ENCODE measurements at regions not wholly inside any gene's neighbourhood (a gene's known extent, or its start where the extent isn't known, plus 50 kb on each side); places are given as distances from the start of the nearest gene placed in this dataset.

- DNase-seq (ENCODE audit: low read depth, low spot score) = no peak
Observed at GRCh38 chr3:28808068-28808467, 459.4 kb upstream of the AZI2 start.

GRCh38 chr3:28816017-28816416 is 464.9 kb upstream of the RBMS3 start:
- DNase-seq (ENCODE audit: low read depth, low spot score) = no peak

GRCh38 chr3:28824316-28824715 is 456.6 kb upstream of the RBMS3 start:
- DNase-seq (ENCODE audit: low read depth, low spot score) = no peak

- DNase-seq (ENCODE audit: low read depth, low spot score) = no peak
Observed at GRCh38 chr3:28826840-28827239, 454.0 kb upstream of the RBMS3 start.

- DNase-seq (ENCODE audit: low read depth, low spot score) = no peak
Observed at GRCh38 chr3:28835249-28835648, 445.6 kb upstream of the RBMS3 start.

- peak; percentile 18 for DNase-seq (ENCODE audit: low read depth, low spot score)
Observed at GRCh38 chr3:28835751-28836150, 445.1 kb upstream of the RBMS3 start.

GRCh38 chr3:28836199-28836598 is 444.7 kb upstream of the RBMS3 start:
- DNase-seq (ENCODE audit: low read depth, low spot score) = peak; percentile 29

- no peak for DNase-seq (ENCODE audit: low read depth, low spot score)
Observed at GRCh38 chr3:28840976-28841376, 439.9 kb upstream of the RBMS3 start.

GRCh38 chr3:28841441-28841840 is 439.4 kb upstream of the RBMS3 start:
- DNase-seq (ENCODE audit: low read depth, low spot score) = no peak

GRCh38 chr3:28844298-28845005 is 436.4 kb upstream of the RBMS3 start:
- no peak for DNase-seq (ENCODE audit: low read depth, low spot score)

GRCh38 chr3:28845006-28845324 is 435.9 kb upstream of the RBMS3 start:
- no peak for DNase-seq (ENCODE audit: low read depth, low spot score)

- peak; percentile 35 for DNase-seq (ENCODE audit: low read depth, low spot score)
Observed at GRCh38 chr3:28846971-28847478, 433.8 kb upstream of the RBMS3 start.

GRCh38 chr3:28847736-28848135 is 433.1 kb upstream of the RBMS3 start:
- no peak for DNase-seq (ENCODE audit: low read depth, low spot score)

GRCh38 chr3:28850186-28850585 is 430.7 kb upstream of the RBMS3 start:
- peak; percentile 3 for DNase-seq (ENCODE audit: low read depth, low spot score)

- no peak for DNase-seq (ENCODE audit: low read depth, low spot score)
Observed at GRCh38 chr3:28853830-28854229, 427.0 kb upstream of the RBMS3 start.

GRCh38 chr3:28856796-28857195 is 424.1 kb upstream of the RBMS3 start:
- DNase-seq (ENCODE audit: low read depth, low spot score) = no peak

- no peak for DNase-seq (ENCODE audit: low read depth, low spot score)
Observed at GRCh38 chr3:28859897-28860296, 421.0 kb upstream of the RBMS3 start.

- DNase-seq (ENCODE audit: low read depth, low spot score) = no peak
Observed at GRCh38 chr3:28860307-28860706, 420.6 kb upstream of the RBMS3 start.

GRCh38 chr3:28863186-28863585 is 417.7 kb upstream of the RBMS3 start:
- no peak for DNase-seq (ENCODE audit: low read depth, low spot score)

- peak; percentile 6 for DNase-seq (ENCODE audit: low read depth, low spot score)
Observed at GRCh38 chr3:28867836-28868235, 413.0 kb upstream of the RBMS3 start.

- DNase-seq (ENCODE audit: low read depth, low spot score) = no peak
Observed at GRCh38 chr3:28868897-28869296, 412.0 kb upstream of the RBMS3 start.

- DNase-seq (ENCODE audit: low read depth, low spot score) = no peak
Observed at GRCh38 chr3:28877912-28878311, 403.0 kb upstream of the RBMS3 start.

- no peak for DNase-seq (ENCODE audit: low read depth, low spot score)
Observed at GRCh38 chr3:28890373-28890772, 390.5 kb upstream of the RBMS3 start.

- no peak for DNase-seq (ENCODE audit: low read depth, low spot score)
Observed at GRCh38 chr3:28891485-28891884, 389.4 kb upstream of the RBMS3 start.

Measured in ELF-1 (cell line).